ENCODE measurements at regions not wholly inside any gene's neighbourhood (a gene's known extent, or its start where the extent isn't known, plus 50 kb on each side); places are given as distances from the start of the nearest gene placed in this dataset.

GRCh38 chr2:5215989-5216607 is 476.1 kb upstream of the SOX11 start:
- no peak overlapping the region for H3K4me2 ChIP-seq (ENCODE audit: low read length)
- no peak overlapping the region for H3K4me3 ChIP-seq (ENCODE audit: low read depth, low read length)
- H3K79me2 ChIP-seq, result no peaks in the 10 kb centered on the region
- H3K4me1 ChIP-seq, result no peaks in the 10 kb centered on the region
- no peak for TF ChIP-seq CTCF (IDR thresholded peaks at IDR 0.05)
- H3K27ac ChIP-seq, result no peak overlapping the region
- H3K9ac ChIP-seq, result no peak overlapping the region
- H3K9me3 ChIP-seq (ENCODE audit: control insufficient read depth, low read length), result no peaks in the 10 kb centered on the region
- no peaks in the 10 kb centered on the region for H3K27me3 ChIP-seq (ENCODE audit: control insufficient read depth, insufficient read depth, low read length)
- H3K36me3 ChIP-seq (ENCODE audit: control insufficient read depth, insufficient read depth, low read length), result no peaks in the 10 kb centered on the region
- H2AFZ ChIP-seq, result no peak overlapping the region

- no peaks in the 10 kb centered on the region for H3K9me3 ChIP-seq (ENCODE audit: control insufficient read depth, low read length)
- no peak overlapping the region for H3K4me3 ChIP-seq (ENCODE audit: low read depth, low read length)
- no peak overlapping the region for H3K4me2 ChIP-seq (ENCODE audit: low read length)
- no peak overlapping the region for H3K27ac ChIP-seq
- H2AFZ ChIP-seq, result no peak overlapping the region
- no peaks in the 10 kb centered on the region for H3K79me2 ChIP-seq
- TF ChIP-seq CTCF (IDR thresholded peaks at IDR 0.05), result no peak
- no peaks in the 10 kb centered on the region for H3K27me3 ChIP-seq (ENCODE audit: control insufficient read depth, insufficient read depth, low read length)
- no peaks in the 10 kb centered on the region for H3K36me3 ChIP-seq (ENCODE audit: control insufficient read depth, insufficient read depth, low read length)
- H3K4me1 ChIP-seq, result no peaks in the 10 kb centered on the region
- no peak overlapping the region for H3K9ac ChIP-seq
These were observed 465.0 kb upstream of the SOX11 start for GRCh38 chr2:5227062-5227699.

GRCh38 chr2:5229574-5229973 is 462.6 kb upstream of the SOX11 start:
- H3K4me1 ChIP-seq, result no peaks in the 10 kb centered on the region
- H3K9me3 ChIP-seq (ENCODE audit: control insufficient read depth, low read length), result no peaks in the 10 kb centered on the region
- H3K27ac ChIP-seq, result no peak overlapping the region
- no peak overlapping the region for H3K9ac ChIP-seq
- H3K4me3 ChIP-seq (ENCODE audit: low read depth, low read length), result no peak overlapping the region
- no peak overlapping the region for H2AFZ ChIP-seq
- no peaks in the 10 kb centered on the region for H3K27me3 ChIP-seq (ENCODE audit: control insufficient read depth, insufficient read depth, low read length)
- TF ChIP-seq CTCF (IDR thresholded peaks at IDR 0.05), result no peak
- H3K4me2 ChIP-seq (ENCODE audit: low read length), result no peak overlapping the region
- no peaks in the 10 kb centered on the region for H3K36me3 ChIP-seq (ENCODE audit: control insufficient read depth, insufficient read depth, low read length)
- no peaks in the 10 kb centered on the region for H3K79me2 ChIP-seq

- no peak for TF ChIP-seq CTCF (IDR thresholded peaks at IDR 0.05)
- H3K79me2 ChIP-seq, result no peaks in the 10 kb centered on the region
These were observed 461.7 kb upstream of the SOX11 start for GRCh38 chr2:5230444-5230843.

GRCh38 chr2:5230855-5231254 is 461.3 kb upstream of the SOX11 start:
- TF ChIP-seq CTCF (IDR thresholded peaks at IDR 0.05), result no peak
- H3K9me3 ChIP-seq (ENCODE audit: control insufficient read depth, low read length), result no peaks in the 10 kb centered on the region

More at GRCh38 chr2:5230444-5230843, 461.7 kb upstream of the SOX11 start:
- Histone ChIP-seq H3K36me3 (ENCODE audit: control insufficient read depth, insufficient read depth, low read length) (no peaks in the 10 kb centered on the region), H3K27me3 (ENCODE audit: control insufficient read depth, insufficient read depth, low read length) (no peaks in the 10 kb centered on the region), H3K4me3 (ENCODE audit: low read depth, low read length) (no peak overlapping the region), H3K4me1 (no peaks in the 10 kb centered on the region), H2AFZ (no peak overlapping the region), H3K9me3 (ENCODE audit: control insufficient read depth, low read length) (no peaks in the 10 kb centered on the region), H3K4me2 (ENCODE audit: low read length) (no peak overlapping the region), H3K27ac (no peak overlapping the region), H3K9ac (no peak overlapping the region)

More at GRCh38 chr2:5230855-5231254, 461.3 kb upstream of the SOX11 start:
- no peak overlapping the region for H2AFZ ChIP-seq
- H3K9ac ChIP-seq, result no peak overlapping the region
- no peaks in the 10 kb centered on the region for H3K27me3 ChIP-seq (ENCODE audit: control insufficient read depth, insufficient read depth, low read length)
- no peaks in the 10 kb centered on the region for H3K79me2 ChIP-seq
- no peak overlapping the region for H3K4me2 ChIP-seq (ENCODE audit: low read length)
- no peaks in the 10 kb centered on the region for H3K36me3 ChIP-seq (ENCODE audit: control insufficient read depth, insufficient read depth, low read length)
- no peak overlapping the region for H3K27ac ChIP-seq
- no peaks in the 10 kb centered on the region for H3K4me1 ChIP-seq
- H3K4me3 ChIP-seq (ENCODE audit: low read depth, low read length), result no peak overlapping the region

Measured in parathyroid adenoma (tissue), 2 donors.